ENCODE measurements at regions not wholly inside any gene's neighbourhood (a gene's known extent, or its start where the extent isn't known, plus 50 kb on each side); places are given as distances from the start of the nearest gene placed in this dataset.

DNA sequence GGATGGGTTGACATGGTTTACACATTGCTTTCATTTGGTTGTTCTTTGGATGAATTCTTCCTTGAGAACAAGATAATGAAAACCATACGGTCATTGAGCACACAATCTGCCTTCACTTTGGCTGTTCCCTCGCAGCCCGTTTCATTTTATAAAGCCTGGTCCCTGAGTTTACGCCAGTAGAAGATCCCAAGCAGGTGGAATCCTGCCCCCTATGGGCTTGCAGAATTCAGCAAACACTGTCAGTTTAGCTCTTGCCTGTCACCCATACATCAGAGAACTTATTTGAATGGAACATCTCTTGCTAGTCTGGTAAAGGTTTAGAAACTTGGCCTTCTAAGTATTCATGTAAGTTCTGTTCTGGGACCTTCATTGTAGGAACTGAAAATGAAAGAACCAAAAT is 666.4 kb upstream of the ZEB2 start:
- TF ChIP-seq, protein P1, sequence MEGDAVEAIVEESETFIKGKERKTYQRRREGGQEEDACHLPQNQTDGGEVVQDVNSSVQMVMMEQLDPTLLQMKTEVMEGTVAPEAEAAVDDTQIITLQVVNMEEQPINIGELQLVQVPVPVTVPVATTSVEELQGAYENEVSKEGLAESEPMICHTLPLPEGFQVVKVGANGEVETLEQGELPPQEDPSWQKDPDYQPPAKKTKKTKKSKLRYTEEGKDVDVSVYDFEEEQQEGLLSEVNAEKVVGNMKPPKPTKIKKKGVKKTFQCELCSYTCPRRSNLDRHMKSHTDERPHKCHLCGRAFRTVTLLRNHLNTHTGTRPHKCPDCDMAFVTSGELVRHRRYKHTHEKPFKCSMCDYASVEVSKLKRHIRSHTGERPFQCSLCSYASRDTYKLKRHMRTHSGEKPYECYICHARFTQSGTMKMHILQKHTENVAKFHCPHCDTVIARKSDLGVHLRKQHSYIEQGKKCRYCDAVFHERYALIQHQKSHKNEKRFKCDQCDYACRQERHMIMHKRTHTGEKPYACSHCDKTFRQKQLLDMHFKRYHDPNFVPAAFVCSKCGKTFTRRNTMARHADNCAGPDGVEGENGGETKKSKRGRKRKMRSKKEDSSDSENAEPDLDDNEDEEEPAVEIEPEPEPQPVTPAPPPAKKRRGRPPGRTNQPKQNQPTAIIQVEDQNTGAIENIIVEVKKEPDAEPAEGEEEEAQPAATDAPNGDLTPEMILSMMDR (IDR thresholded peaks at IDR 0.05), result no peak
- no peak for TF ChIP-seq POLR2A (IDR thresholded peaks at IDR 0.05)
- no peak for TF ChIP-seq POLR2AphosphoS5 (IDR thresholded peaks at IDR 0.05)
- no peak for TF ChIP-seq EP300 (IDR thresholded peaks at IDR 0.05)

All from suprapubic skin (tissue), 4 donors.